ENCODE measurements at regions not wholly inside any gene's neighbourhood (a gene's known extent, or its start where the extent isn't known, plus 50 kb on each side); places are given as distances from the start of the nearest gene placed in this dataset.

- Histone ChIP-seq H3K4me3 (no peak overlapping the region), H3K36me3 (no peaks in the 10 kb centered on the region), H3K9me3 (no peaks in the 10 kb centered on the region), H3K27me3 (replicated peaks; ENCODE audit: insufficient read depth) (no peaks in the 10 kb centered on the region), H3K27ac (no peak overlapping the region), H3K4me1 (replicated peaks) (no peaks in the 10 kb centered on the region)
- intact Hi-C loops (cut with DNase I), result no loop called here
- DNase-seq (ENCODE audit: low spot score), result no peak
- 100% methylated on average over 5 of the region's 5 CpGs for WGBS
- TF ChIP-seq CTCF (IDR thresholded peaks at IDR 0.05), result no peak
- no peak for TF ChIP-seq POLR2A (IDR thresholded peaks at IDR 0.05)
These were observed 127.6 kb downstream of the ICOS start for GRCh38 chr2:204064119-204064518.

- no peaks in the 10 kb centered on the region for H3K9me3 ChIP-seq
- H3K4me1 ChIP-seq (replicated peaks), result no peaks in the 10 kb centered on the region
- no peaks in the 10 kb centered on the region for H3K36me3 ChIP-seq
- 67% methylated on average over 3 of the region's 3 CpGs for WGBS
- DNase-seq (ENCODE audit: low spot score), result no peak
- no peak overlapping the region for H3K27ac ChIP-seq
- intact Hi-C loops (cut with DNase I), result no loop called here
- TF ChIP-seq CTCF (IDR thresholded peaks at IDR 0.05) (no peak), POLR2A (IDR thresholded peaks at IDR 0.05) (no peak), POLR2AphosphoS5 (IDR thresholded peaks at IDR 0.05) (no peak)
- H3K4me3 ChIP-seq, result no peak overlapping the region
- H3K27me3 ChIP-seq (replicated peaks; ENCODE audit: insufficient read depth), result no peaks in the 10 kb centered on the region
These were observed 129.0 kb downstream of the ICOS start for GRCh38 chr2:204065566-204065965.

- Histone ChIP-seq H3K36me3 (no peaks in the 10 kb centered on the region), H3K27me3 (replicated peaks; ENCODE audit: insufficient read depth) (no peaks in the 10 kb centered on the region), H3K27ac (no peak overlapping the region), H3K9me3 (no peaks in the 10 kb centered on the region), H3K4me1 (replicated peaks) (no peaks in the 10 kb centered on the region), H3K4me3 (no peak overlapping the region)
- intact Hi-C loops (cut with DNase I), result no loop called here
- 55% methylated on average over 1 of the region's 1 CpG for WGBS
- TF ChIP-seq POLR2AphosphoS5 (IDR thresholded peaks at IDR 0.05) (no peak), CTCF (IDR thresholded peaks at IDR 0.05) (no peak), POLR2A (IDR thresholded peaks at IDR 0.05) (no peak)
- no peak for DNase-seq (ENCODE audit: low spot score)
These were observed 129.5 kb downstream of the ICOS start for GRCh38 chr2:204066051-204066450.

- TF ChIP-seq POLR2A (IDR thresholded peaks at IDR 0.05) (no peak), CTCF (IDR thresholded peaks at IDR 0.05) (no peak), POLR2AphosphoS5 (IDR thresholded peaks at IDR 0.05) (no peak)
- Histone ChIP-seq H3K4me3 (no peak overlapping the region), H3K36me3 (no peaks in the 10 kb centered on the region), H3K4me1 (replicated peaks) (no peaks in the 10 kb centered on the region), H3K9me3 (no peaks in the 10 kb centered on the region), H3K27me3 (replicated peaks; ENCODE audit: insufficient read depth) (no peaks in the 10 kb centered on the region), H3K27ac (no peak overlapping the region)
- DNase-seq (ENCODE audit: low spot score), result no peak
- intact Hi-C loops (cut with DNase I), result no loop called here
- 28% methylated on average over 7 of the region's 7 CpGs for WGBS
These were observed 133.2 kb downstream of the ICOS start for GRCh38 chr2:204069804-204070203.

GRCh38 chr2:204072443-204073324, 136.1 kb downstream of the ICOS start:
- Histone ChIP-seq H3K27ac (no peak overlapping the region), H3K36me3 (no peaks in the 10 kb centered on the region), H3K4me1 (replicated peaks) (no peaks in the 10 kb centered on the region), H3K27me3 (replicated peaks; ENCODE audit: insufficient read depth) (no peaks in the 10 kb centered on the region), H3K9me3 (no peaks in the 10 kb centered on the region), H3K4me3 (no peak overlapping the region)
- TF ChIP-seq POLR2A (IDR thresholded peaks at IDR 0.05), result no peak
- no peak for TF ChIP-seq POLR2AphosphoS5 (IDR thresholded peaks at IDR 0.05)
- TF ChIP-seq CTCF (IDR thresholded peaks at IDR 0.05), result peak in 3 of 4 experiments; percentile 15 to 28 (median 26)
- WGBS, result 84% methylated on average over 8 of the region's 8 CpGs
- no peak for DNase-seq (ENCODE audit: low spot score)
- intact Hi-C loops (cut with DNase I), result no loop called here

Data from prostate gland (tissue), 2 donors.